HUDEP-2 (cell line): ENCODE measurements at regions not wholly inside any gene's neighbourhood (a gene's known extent, or its start where the extent isn't known, plus 50 kb on each side); places are given as distances from the start of the nearest gene placed in this dataset.

ENCODE experiments used
- DNase-seq, 76 experiments: peaks; one replicate each; lab custom pipeline; 2025; ENCODE audit not compliant: unreplicated experiment in 76 of 76; lab: John Stamatoyannopoulos, UW

- no peak for DNase-seq
Observed at GRCh38 chr1:34270181-34270580, 93.5 kb downstream of the C1orf94 start.

DNA sequence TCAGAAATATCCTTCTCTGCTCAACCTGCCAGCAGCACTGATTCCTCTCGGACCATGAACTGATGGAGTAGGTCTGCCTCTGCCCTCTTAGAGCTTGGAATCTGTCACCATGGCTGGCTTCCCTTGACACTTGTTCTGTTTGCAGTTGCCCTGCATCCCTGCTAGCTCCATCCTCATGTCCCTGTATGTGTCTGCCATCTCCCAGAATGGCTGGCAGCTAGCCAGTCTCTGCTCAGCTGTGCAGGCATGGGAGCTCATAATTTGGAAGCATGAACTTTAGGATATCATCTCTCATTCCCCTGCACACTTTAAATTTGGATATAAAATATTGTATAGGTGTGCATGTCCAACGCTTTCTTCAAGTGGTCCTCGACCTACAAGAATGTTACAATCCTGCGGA is 95.4 kb downstream of the C1orf94 start:
- no peak for DNase-seq

DNA sequence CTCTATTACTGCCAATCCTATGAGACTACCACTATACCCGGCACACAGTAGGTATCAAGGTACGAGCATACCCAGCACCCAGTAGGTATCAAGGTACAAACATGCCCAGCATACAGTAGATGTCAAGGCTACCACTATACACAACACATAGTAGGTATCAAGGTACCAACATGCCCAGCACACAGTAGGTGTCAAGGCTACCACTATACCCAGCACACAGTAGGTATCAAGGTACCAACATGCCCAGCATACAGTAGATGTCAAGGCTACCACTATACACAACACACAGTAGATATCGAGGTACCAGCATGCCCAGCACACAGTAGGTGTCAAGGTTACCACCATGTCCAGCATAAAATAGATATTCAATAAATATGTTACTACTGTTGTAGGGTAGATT is 98.4 kb downstream of the C1orf94 start:
- no peak for DNase-seq

DNA sequence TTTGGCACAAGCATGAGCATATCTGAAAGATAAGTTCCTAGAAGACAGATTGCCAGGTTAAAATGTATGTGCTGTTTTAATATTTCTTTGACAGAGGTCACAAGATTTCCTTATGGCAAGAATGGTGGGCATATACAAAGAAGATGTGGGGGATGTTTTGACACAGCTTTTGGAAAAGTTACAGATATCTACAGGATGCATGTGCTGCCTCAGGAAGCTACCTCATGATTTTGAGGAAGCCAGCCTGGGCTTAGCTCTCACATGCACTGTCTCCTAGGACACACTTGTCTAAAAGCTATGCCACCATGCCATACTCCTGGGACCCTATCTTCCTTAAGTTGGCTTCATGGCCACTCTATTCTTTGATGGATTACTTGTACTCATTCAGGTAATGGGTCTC is 99.9 kb downstream of the C1orf94 start:
- DNase-seq: no peak

GRCh38 chr1:34277150-34277549 is 100.4 kb downstream of the C1orf94 start:
- DNase-seq: no peak

DNA sequence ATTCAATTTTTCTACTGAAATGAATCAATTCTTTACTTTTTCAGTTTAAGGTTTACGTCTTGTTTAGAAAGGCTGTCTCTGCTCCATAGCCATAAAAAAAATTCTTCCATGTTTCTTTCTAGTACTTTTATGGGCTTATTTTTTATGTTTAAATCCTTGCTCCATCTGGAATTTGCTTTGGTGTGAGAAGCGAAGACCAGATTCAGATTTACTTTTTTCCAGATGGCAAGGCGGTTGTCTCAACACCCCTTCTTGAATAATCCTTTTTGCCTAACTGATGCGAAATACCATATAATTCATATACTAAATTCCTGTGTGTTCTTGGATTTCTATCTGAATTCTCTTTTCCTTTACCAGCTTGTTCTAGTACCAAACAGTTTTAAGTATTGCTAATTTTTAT is 101.5 kb downstream of the C1orf94 start:
- no peak for DNase-seq

DNA sequence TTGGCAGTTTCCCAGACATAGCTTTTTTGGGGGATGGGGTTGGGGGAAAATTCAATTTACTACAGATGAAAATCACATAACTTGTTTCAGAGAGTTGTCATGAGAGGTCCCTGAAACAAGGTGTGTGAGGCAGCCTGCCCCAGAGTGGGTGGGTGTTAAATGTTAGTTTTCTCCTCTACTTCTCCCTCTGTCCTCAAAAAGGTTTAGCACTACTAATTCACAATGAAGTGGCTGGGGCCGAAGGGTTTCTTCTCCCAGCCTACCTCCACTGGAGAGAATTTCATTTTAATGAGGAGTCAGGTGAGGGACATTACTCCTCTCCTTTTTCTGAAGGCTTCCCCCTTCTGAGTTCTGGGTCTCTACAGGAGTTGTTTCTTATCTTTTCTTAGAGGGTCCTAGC is 103.3 kb downstream of the C1orf94 start:
- DNase-seq: no peak

DNA sequence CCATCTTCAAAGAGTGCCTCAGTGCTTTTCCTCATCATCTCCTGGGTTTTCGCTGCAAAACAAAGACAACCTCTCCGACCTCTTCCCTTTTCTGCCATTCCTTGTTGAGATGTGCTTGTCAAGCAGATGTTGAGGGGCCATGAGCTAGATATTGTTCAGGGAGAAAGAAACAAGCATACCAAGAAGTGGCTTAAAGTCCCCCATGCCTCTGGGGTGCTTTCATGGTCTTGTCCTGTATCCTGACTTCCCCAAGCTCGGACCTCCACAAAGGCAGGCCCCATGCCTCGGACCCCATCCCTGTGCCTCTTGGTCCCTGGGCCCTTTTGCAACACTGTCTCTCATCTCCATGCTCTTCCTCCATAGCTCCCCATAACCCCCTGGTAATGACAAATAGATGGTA is 103.8 kb downstream of the C1orf94 start:
- no peak for DNase-seq

DNA sequence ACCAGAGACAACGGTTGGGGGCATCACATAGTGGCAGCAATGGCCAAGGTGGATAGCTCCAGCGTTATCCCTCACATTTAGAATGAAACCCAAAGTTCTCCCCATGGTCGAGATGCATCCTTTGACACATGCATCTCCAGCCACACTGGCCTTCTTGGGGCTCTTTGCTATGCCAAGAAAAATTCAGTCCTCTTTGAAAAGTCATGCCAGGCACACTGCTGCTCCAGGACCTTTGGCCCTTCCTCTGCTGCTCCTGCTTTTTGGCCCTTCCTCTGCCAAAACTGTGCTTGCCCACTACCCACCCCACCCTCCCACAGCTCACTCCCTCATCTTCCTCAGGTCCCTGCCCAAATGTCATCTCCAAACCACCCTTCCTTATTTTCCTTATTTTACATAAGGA is 106.4 kb downstream of the C1orf94 start:
- no peak for DNase-seq

- no peak for DNase-seq
Observed at GRCh38 chr1:34286511-34286910, 109.8 kb downstream of the C1orf94 start.

GRCh38 chr1:34290831-34291230 is 114.1 kb downstream of the C1orf94 start:
- no peak for DNase-seq

- DNase-seq: no peak
Observed at GRCh38 chr1:34292472-34292871, 115.8 kb downstream of the C1orf94 start.

GRCh38 chr1:34296059-34296458 is 119.4 kb downstream of the C1orf94 start:
- no peak for DNase-seq

- DNase-seq: no peak
Observed at GRCh38 chr1:34302798-34303197, 126.1 kb downstream of the C1orf94 start.

- DNase-seq: no peak
Observed at GRCh38 chr1:34303218-34303617, 126.5 kb downstream of the C1orf94 start.

DNA sequence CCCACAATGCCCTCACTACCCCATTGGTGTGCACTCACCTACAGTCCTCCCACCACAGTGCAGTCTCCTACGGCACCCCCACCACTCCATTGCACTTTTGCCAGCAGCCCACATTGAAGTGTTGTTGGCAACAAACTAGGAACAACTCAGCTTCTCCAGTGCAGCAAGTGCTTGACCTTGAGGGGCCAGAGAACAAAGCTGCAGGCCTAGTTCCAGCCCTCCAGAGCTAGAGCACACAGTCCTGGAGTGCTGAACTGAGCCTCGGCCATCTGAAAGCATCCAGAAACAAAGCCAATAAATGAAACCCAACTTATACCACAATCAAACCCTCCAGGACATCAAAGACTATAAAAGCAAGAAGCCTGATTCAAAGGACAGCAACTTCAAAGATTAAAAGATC is 129.9 kb downstream of the C1orf94 start:
- no peak for DNase-seq

DNA sequence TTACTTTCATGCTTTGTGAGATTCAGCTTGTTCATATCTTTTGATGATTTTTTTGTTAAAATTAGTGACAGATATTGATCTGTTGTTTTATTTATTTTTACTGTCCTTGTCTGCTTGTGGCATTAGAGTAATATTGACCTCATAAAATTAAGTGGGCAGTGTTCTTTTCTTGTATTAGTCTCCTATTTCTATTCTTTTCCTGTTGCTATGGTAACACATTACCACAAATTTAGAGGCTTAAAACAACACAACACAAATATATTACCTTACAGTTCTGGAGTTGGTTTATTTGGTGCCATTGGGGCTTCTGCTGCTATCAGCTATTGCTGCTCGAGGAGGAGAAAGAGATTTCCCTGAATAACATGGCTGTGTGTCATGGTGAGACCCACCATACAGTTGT is 135.7 kb downstream of the C1orf94 start:
- DNase-seq: no peak

DNA sequence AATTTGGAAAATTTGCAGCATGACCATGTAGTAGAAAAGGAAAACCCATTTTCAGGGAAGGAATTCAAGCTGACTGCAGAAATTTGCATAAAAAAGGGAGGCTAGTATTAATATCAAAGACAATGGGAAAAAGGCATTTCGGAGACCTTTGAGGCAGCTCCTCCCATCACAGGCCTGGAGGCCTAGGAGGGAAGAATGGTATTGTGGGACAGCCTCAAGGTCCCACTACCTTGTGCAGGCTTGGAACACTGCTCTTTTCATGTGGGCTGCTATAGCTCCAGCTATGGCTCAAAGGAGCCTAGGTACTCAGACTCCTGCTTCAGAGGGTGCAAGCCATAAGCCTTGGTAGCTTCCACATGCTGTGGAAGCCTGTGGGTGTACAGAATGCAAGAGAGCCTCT is 139.3 kb downstream of the C1orf94 start:
- no peak for DNase-seq

DNA sequence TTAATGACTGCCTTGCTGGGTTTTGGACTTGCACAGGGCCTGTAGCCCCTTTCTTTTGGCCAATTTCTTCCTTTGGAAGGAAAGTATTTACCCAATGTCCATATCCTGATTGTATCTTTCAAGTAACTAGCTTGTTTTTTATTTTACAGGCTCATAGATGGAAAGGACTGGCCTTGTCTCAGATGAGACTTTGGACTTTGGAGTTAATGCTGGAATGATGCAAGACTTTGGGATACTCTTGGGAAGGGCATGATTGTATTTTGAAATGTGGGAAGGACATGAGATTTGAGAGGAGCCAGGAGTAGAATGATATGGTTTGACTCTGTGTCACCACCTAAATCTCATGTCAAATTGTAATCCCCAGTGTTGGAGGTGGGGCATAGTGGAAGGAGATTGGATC is 140.1 kb downstream of the C1orf94 start:
- DNase-seq: no peak

GRCh38 chr1:34319218-34319617 is 142.5 kb downstream of the C1orf94 start:
- DNase-seq: no peak

- no peak for DNase-seq
Observed at GRCh38 chr1:34320053-34320669, 143.5 kb downstream of the C1orf94 start.

GRCh38 chr1:34322969-34323368 is 146.3 kb downstream of the C1orf94 start:
- no peak for DNase-seq

DNA sequence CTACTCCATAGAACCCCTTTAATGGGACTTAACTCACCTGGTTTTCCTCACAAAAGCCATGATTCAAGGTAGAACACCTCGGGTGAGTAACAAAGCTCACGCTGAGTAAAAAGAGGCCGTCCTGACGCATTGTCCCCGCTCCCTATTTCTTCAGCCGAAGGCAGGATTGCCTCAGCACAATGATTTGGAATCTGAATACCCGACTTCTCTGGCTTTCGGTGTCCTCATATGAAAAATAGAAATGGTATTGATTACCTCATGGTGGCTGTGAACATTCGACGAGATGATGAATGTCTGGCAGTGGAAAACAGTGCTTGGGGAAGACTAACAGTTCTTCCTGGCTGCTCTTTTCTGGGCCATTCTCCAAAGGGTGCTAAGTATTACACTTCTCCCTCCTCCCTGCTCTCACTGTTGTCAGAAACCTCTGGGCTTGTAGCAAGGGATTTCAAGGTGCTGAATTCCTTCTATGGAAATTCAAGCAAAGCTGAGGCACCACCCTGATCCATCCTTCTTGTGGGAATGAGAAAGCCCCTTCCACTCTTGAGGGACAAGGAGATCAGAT is 148.3 kb downstream of the C1orf94 start:
- no peak for DNase-seq
